ENCODE measurements at regions not wholly inside any gene's neighbourhood (a gene's known extent, or its start where the extent isn't known, plus 50 kb on each side); places are given as distances from the start of the nearest gene placed in this dataset.
"Not testable (repeated sequence)": the region's sequence is repeated elsewhere in the genome, so short reads cannot be mapped to it uniquely, and the experiment has no call there.

- DNase-seq (ENCODE audit: low spot score) = no peak
Measured at GRCh38 chr12:126910570-126910969, 1356.4 kb upstream of the TMEM132C start.

- DNase-seq (ENCODE audit: low spot score) = no peak
Measured at GRCh38 chr12:126912111-126912510, 1354.9 kb upstream of the TMEM132C start.

DNA sequence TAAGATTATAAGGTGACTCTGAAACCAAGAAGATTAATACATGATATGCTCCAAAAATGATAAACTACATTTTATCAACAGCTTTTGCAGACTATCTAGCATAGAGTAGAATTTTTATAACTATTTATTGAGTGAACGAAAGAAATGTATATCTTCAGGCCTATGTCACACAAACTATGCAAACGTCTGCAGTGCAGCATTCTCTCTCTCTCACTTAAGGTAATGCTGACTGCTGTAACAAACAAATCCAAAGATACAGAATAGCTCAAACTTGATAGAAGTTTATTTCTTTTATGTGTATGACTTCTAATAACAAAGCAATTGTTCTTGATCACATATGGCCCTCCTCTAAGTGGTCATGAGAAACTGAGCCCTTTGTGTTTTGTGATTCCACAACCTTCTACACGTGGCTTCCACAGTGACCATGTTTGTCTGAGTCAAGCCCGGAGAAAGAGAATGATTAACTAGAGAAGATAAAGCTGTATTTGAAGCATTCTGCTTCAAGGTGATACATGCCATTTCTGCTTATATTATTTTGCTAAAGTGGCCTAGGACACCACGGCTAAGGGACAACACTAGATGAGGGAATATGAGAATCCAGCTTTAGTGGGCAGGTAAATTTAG is 1352.7 kb upstream of the TMEM132C start:
- no peak for DNase-seq (ENCODE audit: low spot score)

- no peak for DNase-seq (ENCODE audit: low spot score)
Measured at GRCh38 chr12:126915309-126915708, 1351.7 kb upstream of the TMEM132C start.

GRCh38 chr12:126926023-126926594 is 1340.9 kb upstream of the TMEM132C start:
- DNase-seq (ENCODE audit: low spot score) = no peak

- no peak for DNase-seq (ENCODE audit: low spot score)
Measured at GRCh38 chr12:126930234-126930633, 1336.7 kb upstream of the TMEM132C start.

- no peak for DNase-seq (ENCODE audit: low spot score)
Measured at GRCh38 chr12:126932156-126932555, 1334.8 kb upstream of the TMEM132C start.

DNA sequence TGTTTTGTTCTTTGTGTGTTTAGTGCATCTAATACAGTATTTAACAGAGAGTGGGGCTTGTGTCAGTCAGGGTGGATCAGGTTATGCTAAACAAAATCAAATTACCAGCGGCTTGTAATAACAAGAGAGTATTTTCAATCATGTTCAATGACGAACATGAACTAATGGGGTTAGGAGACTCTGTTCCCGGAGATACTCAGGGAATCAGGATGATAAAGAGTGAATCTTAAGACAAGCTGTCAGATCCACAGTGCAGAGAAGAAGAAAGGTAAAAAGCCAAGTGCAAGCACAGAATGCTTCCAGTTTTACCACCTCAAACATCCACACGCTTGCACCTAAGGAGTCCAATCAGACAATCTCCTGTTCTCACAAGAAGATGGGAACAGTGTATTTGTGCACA is 1331.5 kb upstream of the TMEM132C start:
- DNase-seq (ENCODE audit: low spot score) = no peak

GRCh38 chr12:126936181-126936851 is 1330.7 kb upstream of the TMEM132C start:
- no peak for DNase-seq (ENCODE audit: low spot score)

GRCh38 chr12:126937431-126937830 is 1329.5 kb upstream of the TMEM132C start:
- no peak for DNase-seq (ENCODE audit: low spot score)

DNA sequence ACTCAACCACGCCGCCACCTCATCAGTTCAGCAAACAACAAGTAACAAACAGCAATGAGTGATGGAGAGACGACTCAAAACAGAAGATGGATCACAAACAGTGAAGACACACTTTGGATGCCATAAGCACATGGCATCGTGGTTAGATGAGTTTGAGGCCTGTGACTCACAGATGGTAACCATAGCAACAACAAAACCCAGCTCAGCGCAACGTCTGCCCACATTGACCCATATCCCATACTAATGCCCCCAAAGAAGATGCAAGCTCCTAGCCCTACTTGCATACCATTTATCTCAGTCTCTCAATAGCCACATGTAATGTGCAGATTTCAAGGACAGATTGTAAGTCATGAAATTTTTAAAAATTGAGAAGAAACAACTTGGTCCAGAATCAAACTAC is 1322.3 kb upstream of the TMEM132C start:
- DNase-seq (ENCODE audit: low spot score) = no peak

DNA sequence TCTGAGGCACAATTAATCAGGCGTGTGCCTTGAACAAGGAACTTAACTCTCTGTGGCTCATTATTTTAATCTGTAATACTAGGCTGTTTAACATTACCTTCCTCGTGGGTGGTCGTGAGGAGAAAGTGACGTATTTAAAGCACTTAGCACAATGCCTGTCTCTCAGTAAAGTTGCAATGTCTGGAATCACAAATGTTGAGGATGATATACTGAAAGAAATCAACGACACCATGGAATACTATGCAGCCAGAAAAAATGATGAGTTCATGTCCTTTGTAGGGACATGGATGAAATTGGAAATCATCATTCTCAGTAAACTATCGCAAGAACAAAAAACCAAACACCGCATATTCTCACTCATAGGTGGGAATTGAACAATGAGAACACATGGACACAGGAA is 1320.0 kb upstream of the TMEM132C start:
- not testable (repeated sequence) for DNase-seq (ENCODE audit: low spot score)

- DNase-seq (ENCODE audit: low spot score) = no peak
Measured at GRCh38 chr12:126949558-126949957, 1317.4 kb upstream of the TMEM132C start.

DNA sequence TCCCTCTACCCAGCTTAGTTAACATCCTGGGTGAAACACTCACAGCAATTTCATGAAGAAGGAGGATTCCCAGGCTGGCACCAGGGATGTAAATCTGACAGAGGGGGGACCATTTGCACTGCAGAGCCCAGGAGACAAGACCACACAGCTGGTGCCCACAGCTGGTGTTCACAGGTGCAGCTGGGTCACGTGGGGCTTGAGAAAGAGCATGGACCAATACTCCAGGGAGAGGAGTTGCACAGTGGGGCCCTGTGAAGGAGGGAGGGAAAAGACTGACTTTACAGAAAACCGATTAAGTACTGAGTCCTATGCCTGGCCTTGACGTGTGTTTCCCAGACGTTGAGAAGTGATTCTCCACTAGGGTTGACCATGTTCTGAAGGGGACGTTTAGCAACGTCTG is 1316.7 kb upstream of the TMEM132C start:
- no peak for DNase-seq (ENCODE audit: low spot score)

GRCh38 chr12:126952096-126953007 is 1314.6 kb upstream of the TMEM132C start:
- DNase-seq (ENCODE audit: low spot score) = no peak

- no peak for DNase-seq (ENCODE audit: low spot score)
Measured at GRCh38 chr12:126953365-126953889, 1313.5 kb upstream of the TMEM132C start.

DNA sequence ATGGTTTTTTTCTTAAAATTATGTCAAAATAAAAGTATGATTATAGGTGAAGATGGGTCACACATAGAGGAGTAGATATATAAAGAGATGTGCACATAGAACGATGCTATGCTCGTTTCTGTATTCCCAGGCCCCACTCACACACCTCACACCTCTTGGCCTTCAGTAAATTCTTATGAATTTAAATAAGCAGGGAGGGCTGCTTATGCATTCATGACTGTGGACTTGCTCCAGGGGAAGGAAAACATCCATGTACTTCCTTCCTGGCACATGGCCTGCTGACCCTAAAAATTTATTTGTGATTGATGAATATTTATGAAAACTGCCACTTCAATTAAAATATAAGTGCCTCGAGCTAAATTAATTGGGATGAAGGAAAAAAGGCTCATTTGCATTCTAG is 1306.7 kb upstream of the TMEM132C start:
- DNase-seq (ENCODE audit: low spot score) = no peak

DNA sequence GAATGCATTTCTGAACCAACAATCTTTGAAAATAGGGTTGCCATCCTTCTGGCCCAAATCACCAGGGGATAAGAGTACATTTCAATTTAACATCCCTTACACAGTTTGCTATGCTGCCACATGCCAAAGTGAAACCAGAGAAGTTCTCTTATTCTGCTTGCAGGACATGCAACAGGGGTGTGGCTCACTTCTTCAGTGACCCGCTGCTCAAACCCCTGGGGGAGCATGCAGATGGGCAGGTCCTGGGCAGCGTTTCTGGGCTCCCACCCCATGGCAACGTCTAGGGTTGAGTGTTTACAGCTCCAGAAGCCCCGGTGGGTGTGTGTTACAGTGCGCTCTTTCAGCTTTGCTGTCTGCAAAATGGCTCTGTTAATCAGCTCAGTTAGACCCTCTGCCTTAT is 1306.3 kb upstream of the TMEM132C start:
- no peak for DNase-seq (ENCODE audit: low spot score)

- no peak for DNase-seq (ENCODE audit: low spot score)
Measured at GRCh38 chr12:126963825-126964224, 1303.1 kb upstream of the TMEM132C start.

GRCh38 chr12:126966498-126966897 is 1300.5 kb upstream of the TMEM132C start:
- DNase-seq (ENCODE audit: low spot score) = no peak

DNA sequence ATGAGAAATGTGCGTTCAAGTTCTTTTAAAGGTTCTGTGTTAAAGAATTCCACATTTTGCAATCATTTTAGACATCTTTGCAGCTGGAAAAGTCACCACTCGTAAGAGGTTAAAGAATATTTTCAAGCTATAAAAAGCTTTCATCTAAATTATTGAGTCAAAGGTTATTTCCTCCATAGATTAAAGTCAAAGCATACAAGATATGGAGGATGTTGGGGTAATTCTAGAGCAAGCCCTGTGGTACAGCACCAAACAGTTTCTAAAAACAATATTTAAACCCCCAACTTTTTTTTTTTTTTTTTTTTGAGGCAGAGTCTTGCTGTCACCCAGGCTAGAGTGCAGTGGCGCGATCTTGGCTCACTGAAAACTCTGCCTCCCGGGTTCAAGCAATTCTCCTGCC is 1299.8 kb upstream of the TMEM132C start:
- no peak for DNase-seq (ENCODE audit: low spot score)

GRCh38 chr12:126974779-126975178 is 1292.2 kb upstream of the TMEM132C start:
- DNase-seq (ENCODE audit: low spot score) = no peak
